ENCODE measurements at regions not wholly inside any gene's neighbourhood (a gene's known extent, or its start where the extent isn't known, plus 50 kb on each side); places are given as distances from the start of the nearest gene placed in this dataset.

DNA sequence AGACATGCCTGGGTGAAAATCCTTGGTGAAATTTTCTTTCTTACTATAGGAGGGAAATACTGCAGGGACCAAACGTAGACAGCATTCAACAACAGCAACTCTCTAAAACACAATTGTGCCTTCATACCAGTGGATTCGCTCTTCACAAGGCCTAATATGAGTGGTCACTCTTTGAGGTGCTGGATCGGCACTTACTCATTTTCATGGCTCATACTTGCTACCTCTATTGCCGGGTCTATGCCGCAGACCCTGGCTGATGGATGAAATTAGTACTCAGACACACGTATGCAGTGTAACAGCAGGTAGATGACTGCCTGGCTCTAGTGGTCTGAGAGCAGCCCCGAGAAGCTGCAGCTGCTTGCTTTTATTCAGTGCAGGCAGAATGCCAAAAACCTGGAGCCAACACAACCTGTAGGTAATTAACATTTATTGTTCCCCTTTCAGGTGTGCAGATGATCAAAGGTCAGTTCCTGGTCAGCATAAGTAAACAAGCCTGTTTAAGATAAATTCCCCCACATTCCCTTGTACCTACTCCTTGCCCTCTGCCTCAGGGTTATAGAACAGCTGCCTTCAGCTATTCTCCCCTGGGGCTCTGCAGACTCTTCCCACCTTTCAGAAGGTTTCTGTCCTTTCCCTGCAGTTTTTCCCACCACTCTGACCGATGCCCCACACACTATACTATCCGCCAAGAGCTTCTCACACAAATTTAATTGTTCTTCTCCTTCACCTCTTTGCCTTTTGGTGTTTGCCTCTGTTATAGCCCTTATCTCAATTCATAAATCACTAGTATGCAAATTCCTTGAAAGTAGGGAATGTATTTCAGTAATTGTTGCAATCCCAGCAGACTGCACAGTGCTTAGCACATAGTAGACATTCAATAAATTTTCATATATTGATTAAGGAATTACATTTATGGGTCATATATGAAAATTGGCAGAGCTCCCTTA, 210.0 kb downstream of the SPANXN3 start:
- ATAC-seq = no peak
- no peak for TF ChIP-seq ELF4 (CRISPR knock-in tag; IDR thresholded peaks at IDR 0.05; ENCODE audit: low read depth)
- TF ChIP-seq NFATC4 (CRISPR knock-in tag; IDR thresholded peaks at IDR 0.05) = no peak
- no peak for TF ChIP-seq ZNF219 (CRISPR knock-in tag; IDR thresholded peaks at IDR 0.05; ENCODE audit: borderline replicate concordance)
- TF ChIP-seq ERG (CRISPR knock-in tag; IDR thresholded peaks at IDR 0.05) = no peak
- Mint-ChIP-seq H3K27ac (no peak overlapping the region), H3K4me1 (no peaks in the 10 kb centered on the region), H3K4me3 (no peak overlapping the region), H3K27me3 (ENCODE audit: low read depth) (no peaks in the 10 kb centered on the region; the same call in 1 of the 2 replicates), H3K36me3 (peaks cover 19% of the 10 kb centered on the region), H3K9me3 (peaks cover 63% of the 10 kb centered on the region)
- ChIA-PET CTCF (no interaction called here), POLR2A (no interaction called here)
- no peak for DNase-seq (ENCODE audit: low spot score)

- no peak overlapping the region for H3K27ac Mint-ChIP-seq
- ATAC-seq = no peak
- POLR2A ChIA-PET = no interaction called here
- peaks cover 61% of the 10 kb centered on the region for H3K9me3 Mint-ChIP-seq
- DNase-seq (ENCODE audit: low spot score) = no peak
- H3K36me3 Mint-ChIP-seq = peaks cover 25% of the 10 kb centered on the region
- no peaks in the 10 kb centered on the region; the same call in none of the 2 replicates for H3K27me3 Mint-ChIP-seq (ENCODE audit: low read depth)
- H3K4me1 Mint-ChIP-seq = no peaks in the 10 kb centered on the region
- TF ChIP-seq, protein P1, sequence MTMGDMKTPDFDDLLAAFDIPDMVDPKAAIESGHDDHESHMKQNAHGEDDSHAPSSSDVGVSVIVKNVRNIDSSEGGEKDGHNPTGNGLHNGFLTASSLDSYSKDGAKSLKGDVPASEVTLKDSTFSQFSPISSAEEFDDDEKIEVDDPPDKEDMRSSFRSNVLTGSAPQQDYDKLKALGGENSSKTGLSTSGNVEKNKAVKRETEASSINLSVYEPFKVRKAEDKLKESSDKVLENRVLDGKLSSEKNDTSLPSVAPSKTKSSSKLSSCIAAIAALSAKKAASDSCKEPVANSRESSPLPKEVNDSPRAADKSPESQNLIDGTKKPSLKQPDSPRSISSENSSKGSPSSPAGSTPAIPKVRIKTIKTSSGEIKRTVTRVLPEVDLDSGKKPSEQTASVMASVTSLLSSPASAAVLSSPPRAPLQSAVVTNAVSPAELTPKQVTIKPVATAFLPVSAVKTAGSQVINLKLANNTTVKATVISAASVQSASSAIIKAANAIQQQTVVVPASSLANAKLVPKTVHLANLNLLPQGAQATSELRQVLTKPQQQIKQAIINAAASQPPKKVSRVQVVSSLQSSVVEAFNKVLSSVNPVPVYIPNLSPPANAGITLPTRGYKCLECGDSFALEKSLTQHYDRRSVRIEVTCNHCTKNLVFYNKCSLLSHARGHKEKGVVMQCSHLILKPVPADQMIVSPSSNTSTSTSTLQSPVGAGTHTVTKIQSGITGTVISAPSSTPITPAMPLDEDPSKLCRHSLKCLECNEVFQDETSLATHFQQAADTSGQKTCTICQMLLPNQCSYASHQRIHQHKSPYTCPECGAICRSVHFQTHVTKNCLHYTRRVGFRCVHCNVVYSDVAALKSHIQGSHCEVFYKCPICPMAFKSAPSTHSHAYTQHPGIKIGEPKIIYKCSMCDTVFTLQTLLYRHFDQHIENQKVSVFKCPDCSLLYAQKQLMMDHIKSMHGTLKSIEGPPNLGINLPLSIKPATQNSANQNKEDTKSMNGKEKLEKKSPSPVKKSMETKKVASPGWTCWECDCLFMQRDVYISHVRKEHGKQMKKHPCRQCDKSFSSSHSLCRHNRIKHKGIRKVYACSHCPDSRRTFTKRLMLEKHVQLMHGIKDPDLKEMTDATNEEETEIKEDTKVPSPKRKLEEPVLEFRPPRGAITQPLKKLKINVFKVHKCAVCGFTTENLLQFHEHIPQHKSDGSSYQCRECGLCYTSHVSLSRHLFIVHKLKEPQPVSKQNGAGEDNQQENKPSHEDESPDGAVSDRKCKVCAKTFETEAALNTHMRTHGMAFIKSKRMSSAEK (CRISPR knock-in tag; IDR thresholded peaks at IDR 0.05; ENCODE audit: borderline replicate concordance) = no peak
- TF ChIP-seq E2F4 (CRISPR knock-in tag; IDR thresholded peaks at IDR 0.05; ENCODE audit: borderline replicate concordance, low read depth) (no peak), ZNF232 (CRISPR knock-in tag; IDR thresholded peaks at IDR 0.05) (no peak), SOX15 (CRISPR knock-in tag; IDR thresholded peaks at IDR 0.05) (no peak), KAT7 (CRISPR knock-in tag; IDR thresholded peaks at IDR 0.05; ENCODE audit: borderline replicate concordance) (no peak), NFYB (CRISPR knock-in tag; conservative IDR thresholded peaks at IDR 0.05; ENCODE audit: low read depth) (no peak)
- CTCF ChIA-PET = no interaction called here
- no peak overlapping the region for H3K4me3 Mint-ChIP-seq
These were observed 212.8 kb downstream of the SPANXN3 start for GRCh38 chrX:143304518-143304917.

DNA sequence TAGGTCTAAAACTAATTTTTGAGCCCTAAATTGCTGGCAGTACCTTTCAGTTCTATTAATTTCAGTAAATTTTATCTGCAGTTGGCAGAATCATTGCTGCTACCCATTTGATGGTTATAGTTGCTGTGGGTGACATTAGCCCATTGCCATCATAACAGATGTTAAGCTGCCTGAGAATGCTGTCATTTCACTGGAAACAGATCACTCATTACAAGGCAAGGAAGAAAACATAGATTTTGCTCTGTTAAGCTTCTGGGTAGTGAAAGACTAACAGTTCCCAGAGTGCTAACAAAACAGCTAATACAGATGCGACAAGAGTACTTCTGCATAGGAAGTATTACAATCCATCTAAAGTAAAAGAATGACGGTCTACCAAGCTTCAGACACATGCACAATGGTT, 213.2 kb downstream of the SPANXN3 start:
- no peak overlapping the region for H3K4me3 Mint-ChIP-seq
- ChIA-PET CTCF (no interaction called here), POLR2A (no interaction called here)
- peaks cover 60% of the 10 kb centered on the region for H3K9me3 Mint-ChIP-seq
- TF ChIP-seq AR (CRISPR knock-in tag; IDR thresholded peaks at IDR 0.05) = no peak
- TF ChIP-seq NFYB (CRISPR knock-in tag; conservative IDR thresholded peaks at IDR 0.05; ENCODE audit: low read depth) = no peak
- TF ChIP-seq FOXJ3 (CRISPR knock-in tag; IDR thresholded peaks at IDR 0.05; ENCODE audit: borderline replicate concordance) = no peak
- no peak for TF ChIP-seq JUN (CRISPR knock-in tag; IDR thresholded peaks at IDR 0.05)
- TF ChIP-seq ATF6 (CRISPR knock-in tag; IDR thresholded peaks at IDR 0.05) = no peak
- H3K27ac Mint-ChIP-seq = no peak overlapping the region
- H3K4me1 Mint-ChIP-seq = no peaks in the 10 kb centered on the region
- no peaks in the 10 kb centered on the region; the same call in none of the 2 replicates for H3K27me3 Mint-ChIP-seq (ENCODE audit: low read depth)
- peaks cover 26% of the 10 kb centered on the region for H3K36me3 Mint-ChIP-seq
- no peak for DNase-seq (ENCODE audit: low spot score)
- ATAC-seq = no peak

All from WTC11 (cell line).